ENCODE measurements at regions not wholly inside any gene's neighbourhood (a gene's known extent, or its start where the extent isn't known, plus 50 kb on each side); places are given as distances from the start of the nearest gene placed in this dataset.

DNA sequence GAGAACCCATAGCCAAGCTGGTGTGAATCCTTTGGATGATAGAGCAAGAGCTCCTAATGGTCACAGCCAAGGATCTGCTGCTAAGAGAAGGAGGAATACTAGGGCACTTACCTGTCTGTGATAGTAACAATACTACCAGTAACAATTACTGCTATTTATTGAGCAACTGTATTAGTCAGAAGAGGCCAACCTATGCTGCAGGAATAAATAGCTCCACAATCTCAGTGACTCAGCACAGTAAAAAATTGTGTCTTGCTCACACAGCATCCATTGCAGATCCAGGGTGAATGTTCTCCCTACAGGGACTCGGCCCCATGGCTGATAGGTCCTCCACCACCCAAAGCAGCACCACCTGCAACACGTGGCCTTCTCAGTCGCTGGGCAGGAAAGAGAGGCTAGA is 257.6 kb upstream of the ZMIZ1 start:
- Histone ChIP-seq H3K4me1 (peaks cover 0 to 14% (median 4%) of the 10 kb centered on the region in 4 donors), H3K27ac (no peak overlapping the region), H3K36me3 (no peaks in the 10 kb centered on the region), H3K9me3 (no peaks in the 10 kb centered on the region), H3K4me3 (no peak overlapping the region), H3K27me3 (no peaks in the 10 kb centered on the region)
- 85 to 91% methylated on average over 3 of the region's 3 CpGs for WGBS, 2 donors
- ATAC-seq (ENCODE audit: low FRiP score in 2 of 2) = no peak
- TF ChIP-seq EP300 (IDR thresholded peaks at IDR 0.05) (no peak), POLR2A (IDR thresholded peaks at IDR 0.05) (no peak), POLR2AphosphoS5 (IDR thresholded peaks at IDR 0.05) (no peak)
- TF ChIP-seq, protein P1, sequence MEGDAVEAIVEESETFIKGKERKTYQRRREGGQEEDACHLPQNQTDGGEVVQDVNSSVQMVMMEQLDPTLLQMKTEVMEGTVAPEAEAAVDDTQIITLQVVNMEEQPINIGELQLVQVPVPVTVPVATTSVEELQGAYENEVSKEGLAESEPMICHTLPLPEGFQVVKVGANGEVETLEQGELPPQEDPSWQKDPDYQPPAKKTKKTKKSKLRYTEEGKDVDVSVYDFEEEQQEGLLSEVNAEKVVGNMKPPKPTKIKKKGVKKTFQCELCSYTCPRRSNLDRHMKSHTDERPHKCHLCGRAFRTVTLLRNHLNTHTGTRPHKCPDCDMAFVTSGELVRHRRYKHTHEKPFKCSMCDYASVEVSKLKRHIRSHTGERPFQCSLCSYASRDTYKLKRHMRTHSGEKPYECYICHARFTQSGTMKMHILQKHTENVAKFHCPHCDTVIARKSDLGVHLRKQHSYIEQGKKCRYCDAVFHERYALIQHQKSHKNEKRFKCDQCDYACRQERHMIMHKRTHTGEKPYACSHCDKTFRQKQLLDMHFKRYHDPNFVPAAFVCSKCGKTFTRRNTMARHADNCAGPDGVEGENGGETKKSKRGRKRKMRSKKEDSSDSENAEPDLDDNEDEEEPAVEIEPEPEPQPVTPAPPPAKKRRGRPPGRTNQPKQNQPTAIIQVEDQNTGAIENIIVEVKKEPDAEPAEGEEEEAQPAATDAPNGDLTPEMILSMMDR (IDR thresholded peaks at IDR 0.05) = no peak
- no peak for DNase-seq

DNA sequence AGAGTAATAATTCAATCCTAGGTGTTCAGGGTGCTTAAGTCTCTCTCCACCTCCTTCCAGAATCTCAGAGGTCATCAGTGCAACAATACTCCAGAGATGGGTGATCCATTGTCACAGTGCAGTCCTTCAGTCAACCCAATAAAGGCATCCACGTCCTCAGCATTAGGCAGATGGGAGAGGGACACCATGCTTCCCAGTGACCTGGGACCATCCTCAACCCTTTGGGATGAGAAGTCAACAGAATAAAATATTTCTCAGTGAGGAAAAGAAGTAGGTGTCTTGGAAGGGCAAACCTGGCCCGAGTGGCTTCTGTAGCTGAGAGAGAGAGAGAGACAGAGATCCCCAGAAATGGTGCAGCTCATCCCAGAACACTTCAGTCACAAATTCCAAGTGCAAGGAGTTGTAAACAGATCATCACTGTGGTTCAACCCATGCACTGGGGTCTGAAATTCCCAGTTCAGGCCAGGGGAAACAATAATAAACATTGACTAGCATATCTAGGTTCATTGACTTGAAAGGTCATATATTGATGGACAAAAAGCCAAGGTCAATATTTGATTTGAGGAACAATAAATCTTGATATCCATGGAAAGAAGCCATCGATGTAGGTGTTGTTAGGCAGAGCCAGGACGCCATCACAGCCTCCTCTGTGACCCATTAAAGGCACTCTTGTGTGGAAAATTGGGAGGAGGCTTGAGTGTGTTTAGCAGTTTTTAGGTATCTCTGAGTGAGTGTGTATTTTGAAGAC is 256.0 kb upstream of the ZMIZ1 start:
- H3K27me3 ChIP-seq = no peaks in the 10 kb centered on the region
- H3K4me1 ChIP-seq = peaks cover 0 to 4% (median 0%) of the 10 kb centered on the region in 4 donors
- TF ChIP-seq POLR2A (IDR thresholded peaks at IDR 0.05) (no peak), EP300 (IDR thresholded peaks at IDR 0.05) (no peak), POLR2AphosphoS5 (IDR thresholded peaks at IDR 0.05) (no peak)
- TF ChIP-seq, protein P1 (IDR thresholded peaks at IDR 0.05) = no peak
- no peak for DNase-seq
- WGBS, 2 donors = 69 to 82% methylated on average over 4 of the region's 4 CpGs
- H3K36me3 ChIP-seq = no peaks in the 10 kb centered on the region
- H3K9me3 ChIP-seq = no peaks in the 10 kb centered on the region
- H3K4me3 ChIP-seq = no peak overlapping the region
- ATAC-seq (ENCODE audit: low FRiP score in 2 of 2) = no peak
- H3K27ac ChIP-seq = no peak overlapping the region

DNA sequence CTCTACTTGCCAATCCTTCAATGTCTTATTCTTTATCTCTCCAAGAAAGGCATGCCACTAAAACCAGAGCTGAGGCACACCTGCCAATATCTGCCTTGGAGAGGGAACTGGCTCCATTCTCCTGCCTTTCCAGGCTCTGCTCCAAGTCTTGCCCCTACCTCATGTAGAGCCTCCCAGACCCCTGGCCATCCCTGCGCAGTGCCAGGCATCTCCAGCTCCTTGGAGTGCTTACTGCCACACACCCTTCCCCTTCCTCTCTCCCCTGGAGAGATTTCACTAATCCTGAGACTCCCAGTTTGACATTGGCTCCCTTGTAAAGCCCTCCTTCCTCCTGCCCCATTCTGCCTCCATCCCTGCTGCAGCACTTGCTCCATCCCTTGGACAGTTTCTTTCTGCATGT is 255.2 kb upstream of the ZMIZ1 start:
- Histone ChIP-seq H3K4me1 (peaks cover 0 to 4% (median 0%) of the 10 kb centered on the region in 4 donors), H3K36me3 (no peaks in the 10 kb centered on the region), H3K9me3 (no peaks in the 10 kb centered on the region), H3K27ac (no peak overlapping the region), H3K4me3 (no peak overlapping the region), H3K27me3 (no peaks in the 10 kb centered on the region)
- ATAC-seq (ENCODE audit: low FRiP score in 2 of 2) (no peak), DNase-seq (no peak)
- WGBS, 2 donors = 82 to 100% methylated on average over 1 of the region's 1 CpG
- TF ChIP-seq POLR2AphosphoS5 (IDR thresholded peaks at IDR 0.05) (no peak), POLR2A (IDR thresholded peaks at IDR 0.05) (no peak)
- TF ChIP-seq, protein P1 (IDR thresholded peaks at IDR 0.05) = no peak

DNA sequence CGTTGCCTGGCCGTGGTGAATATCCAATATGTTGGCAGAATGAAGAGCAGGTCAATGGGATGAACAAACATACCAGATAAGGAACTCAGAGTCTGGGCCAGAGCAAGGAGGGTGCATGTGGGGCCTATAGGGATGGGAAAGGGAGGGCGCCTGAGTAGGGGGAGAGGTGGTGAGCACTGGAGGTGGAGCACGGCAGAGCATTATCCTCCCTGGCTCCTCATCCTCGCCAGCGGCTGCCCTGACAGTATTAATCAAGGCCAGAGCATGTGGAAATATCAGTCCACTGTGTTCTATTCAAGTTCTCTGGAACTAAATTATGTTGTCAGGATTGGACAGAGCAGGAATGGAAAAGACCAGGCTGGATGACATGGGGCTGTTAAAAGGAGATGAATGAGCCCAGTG is 254.8 kb upstream of the ZMIZ1 start:
- Histone ChIP-seq H3K4me3 (no peak overlapping the region), H3K27ac (no peak overlapping the region), H3K27me3 (no peaks in the 10 kb centered on the region), H3K36me3 (no peaks in the 10 kb centered on the region), H3K4me1 (peaks cover 0 to 4% (median under 1%) of the 10 kb centered on the region in 4 donors), H3K9me3 (no peaks in the 10 kb centered on the region)
- no peak for TF ChIP-seq POLR2AphosphoS5 (IDR thresholded peaks at IDR 0.05)
- no peak for TF ChIP-seq EP300 (IDR thresholded peaks at IDR 0.05)
- TF ChIP-seq POLR2A (IDR thresholded peaks at IDR 0.05) = no peak
- TF ChIP-seq, protein P1 (IDR thresholded peaks at IDR 0.05) = no peak
- DNase-seq (no peak), ATAC-seq (ENCODE audit: low FRiP score in 2 of 2) (no peak)
- 64 to 82% methylated on average over 6 of the region's 6 CpGs for WGBS, 2 donors

DNA sequence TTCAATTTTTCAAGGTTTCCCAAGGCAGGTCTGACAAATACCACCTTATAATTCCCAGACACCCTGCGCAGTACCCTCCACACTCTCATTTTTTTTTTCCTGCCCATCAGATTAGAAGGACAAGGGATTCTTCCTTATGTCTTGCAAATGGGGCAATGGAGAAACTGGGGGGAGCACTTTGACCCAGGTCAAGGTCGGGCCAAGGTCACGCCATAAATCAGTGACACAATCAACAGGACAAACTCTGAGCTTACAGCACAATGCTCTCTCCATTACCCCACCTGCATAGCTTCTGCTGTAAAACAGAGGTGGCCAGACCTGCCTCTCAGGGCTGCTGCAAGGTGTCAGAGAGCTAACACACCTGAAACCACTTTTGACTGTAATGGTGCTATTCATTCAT is 254.4 kb upstream of the ZMIZ1 start:
- Histone ChIP-seq H3K27ac (no peak overlapping the region), H3K4me1 (peaks cover 0 to 5% (median 3%) of the 10 kb centered on the region in 4 donors), H3K9me3 (no peaks in the 10 kb centered on the region), H3K36me3 (no peaks in the 10 kb centered on the region), H3K4me3 (no peak overlapping the region), H3K27me3 (no peaks in the 10 kb centered on the region)
- 84 to 97% methylated on average over 3 of the region's 3 CpGs for WGBS, 2 donors
- TF ChIP-seq POLR2AphosphoS5 (IDR thresholded peaks at IDR 0.05) (no peak), POLR2A (IDR thresholded peaks at IDR 0.05) (no peak), EP300 (IDR thresholded peaks at IDR 0.05) (no peak)
- TF ChIP-seq, protein P1 (IDR thresholded peaks at IDR 0.05) = no peak
- no peak for DNase-seq
- ATAC-seq (ENCODE audit: low FRiP score in 2 of 2) = no peak
